ENCODE measurements at regions not wholly inside any gene's neighbourhood (a gene's known extent, or its start where the extent isn't known, plus 50 kb on each side); places are given as distances from the start of the nearest gene placed in this dataset.

- DNase-seq (ENCODE audit: low read depth): no peak
Measured at GRCh38 chr6:48176645-48177308, 65.8 kb upstream of the PTCHD4 start.

DNA sequence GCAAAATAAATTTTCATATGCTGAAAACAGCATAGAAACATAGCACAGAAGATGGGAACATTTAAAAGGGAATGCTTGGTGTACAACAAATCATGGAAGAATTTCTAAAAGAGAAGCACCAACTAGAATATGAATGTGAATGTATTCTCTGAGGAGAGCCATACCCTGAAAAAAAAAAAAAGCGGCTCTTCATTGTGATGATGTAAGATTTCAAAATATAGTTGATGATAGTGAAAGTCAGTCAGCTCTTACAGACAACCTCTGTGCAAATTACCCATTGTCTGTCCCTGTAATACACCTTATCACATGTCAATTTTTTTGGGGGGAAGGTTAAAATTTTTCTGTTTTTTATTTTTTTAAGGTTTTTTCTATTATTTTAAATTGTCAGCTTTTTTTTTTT lies 58.6 kb upstream of the PTCHD4 start:
- DNase-seq (ENCODE audit: low read depth): no peak

All from M059J (cell line).